PC-9 (cell line): ENCODE measurements at regions not wholly inside any gene's neighbourhood (a gene's known extent, or its start where the extent isn't known, plus 50 kb on each side); places are given as distances from the start of the nearest gene placed in this dataset.

Source experiments
- BruUV-seq: library from RNA; stranded (reverse); fragments of 400-500 nt; replicated peaks from 2 replicates; lab custom pipeline; 2021; lab: Mats Ljungman, UMichigan
- CTCF ChIA-PET: fragments of 300-600 bp; sonication (Branson Sonifier 250); formaldehyde crosslinking; loops from one replicate; lab custom pipeline; 2022; ENCODE audit warnings: antibody characterized with exemption; lab: Charles Lee
- POLR2A ChIA-PET: fragments of 300-600 bp; sonication (Branson Sonifier 250); formaldehyde crosslinking; loops from one replicate; lab custom pipeline; 2022; ENCODE audit warnings: antibody characterized with exemption; ENCODE audit not compliant: unreplicated experiment; lab: Charles Lee
- DNase-seq, 2 experiments: peaks; one replicate each; pipeline versions ENCODE4 v3.0.0 to v3.0.0-alpha.2; 2015 to 2022; ENCODE audit warnings: mixed read lengths in 1 of 2
- H2AFZ ChIP-seq: fragments of 200-600 bp; sonication (generic); 2 replicates; pipeline ENCODE4 v1.8.1; 2017; ENCODE audit warnings: antibody characterized with exemption
- H3F3A ChIP-seq: fragments of 200-600 bp; sonication (generic); 2 replicates; pipeline ENCODE4 v1.8.1; 2017; ENCODE audit warnings: antibody characterized with exemption, mild to moderate bottlenecking, low read depth; ENCODE audit not compliant: insufficient read depth
- H3K27ac ChIP-seq: fragments of 200-600 bp; sonication (generic); 2 replicates; pipeline ENCODE4 v1.6.1; 2016; ENCODE audit warnings: mixed run types
- H3K27me3 ChIP-seq: fragments of 200-600 bp; sonication (generic); 2 replicates; pipeline ENCODE4 v1.6.1; 2016; ENCODE audit warnings: low read depth, mixed run types; ENCODE audit not compliant: insufficient read depth
- H3K36me3 ChIP-seq: fragments of 200-600 bp; sonication (generic); 2 replicates; pipeline ENCODE4 v1.6.1; 2016; ENCODE audit warnings: low read depth, mixed run types
- H3K4me1 ChIP-seq: fragments of 200-600 bp; sonication (generic); replicated peaks from 2 replicates; pipeline ENCODE4 v1.6.1; 2016; ENCODE audit warnings: mixed run types; ENCODE audit not compliant: insufficient read depth
- H3K4me2 ChIP-seq: fragments of 200-600 bp; sonication (generic); 2 replicates; pipeline ENCODE4 v1.6.1; 2017; ENCODE audit warnings: mixed run types
- H3K4me3 ChIP-seq: fragments of 200-600 bp; sonication (generic); 2 replicates; pipeline ENCODE4 v1.6.1; 2016; ENCODE audit warnings: mixed run types
- H3K79me2 ChIP-seq: fragments of 200-600 bp; sonication (generic); 2 replicates; pipeline ENCODE4 v1.6.1; 2017; ENCODE audit warnings: low read depth, mixed run types
- H3K9me2 ChIP-seq: fragments of 200-600 bp; sonication (generic); 2 replicates; pipeline ENCODE4 v1.8.1; 2017; ENCODE audit warnings: mild to moderate bottlenecking; ENCODE audit not compliant: insufficient read depth
- H3K9me3 ChIP-seq: fragments of 200-600 bp; sonication (generic); 2 replicates; pipeline ENCODE4 v1.8.1; 2016; ENCODE audit warnings: low read depth; ENCODE audit not compliant: insufficient read depth
- H4K20me1 ChIP-seq: fragments of 200-600 bp; sonication (generic); 2 replicates; pipeline ENCODE4 v1.8.1; 2017; ENCODE audit not compliant: insufficient read depth
- CTCF ChIP-seq: fragments of 200-600 bp; sonication (generic); conservative IDR thresholded peaks from 2 replicates; pipeline ENCODE4 v1.6.1; 2017; ENCODE audit warnings: mixed run types, antibody characterized with exemption, mild to moderate bottlenecking, moderate library complexity
- EZH2 ChIP-seq: fragments of 200-600 bp; sonication (generic); IDR thresholded peaks from 2 replicates; pipeline ENCODE4 v1.8.0; 2017; ENCODE audit warnings: antibody characterized with exemption, low read depth
- intact Hi-C: fragments of 100-400 bp; cut with micrococcal nuclease; formaldehyde crosslinking; loops from one replicate; pipeline ENCODE4 v1.10.0; 2022; ENCODE audit not compliant: unreplicated experiment

- BruUV-seq = no TSS peak
- Histone ChIP-seq H4K20me1 (no peaks in the 10 kb centered on the region), H3K4me3 (no peak overlapping the region), H3K4me2 (no peak overlapping the region), H3K9me2 (no peaks in the 10 kb centered on the region), H3K27ac (no peak overlapping the region), H3K36me3 (no peaks in the 10 kb centered on the region), H2AFZ (no peak overlapping the region), H3K4me1 (no peaks in the 10 kb centered on the region), H3K27me3 (peaks cover 88% of the 10 kb centered on the region), H3F3A (no peaks in the 10 kb centered on the region), H3K9me3 (peaks cover 3% of the 10 kb centered on the region; the same call in 1 of the 2 replicates), H3K79me2 (no peaks in the 10 kb centered on the region)
- no peak for DNase-seq
- POLR2A ChIA-PET = no interaction called here
- intact Hi-C loops = no loop called here
- CTCF ChIA-PET = no interaction called here
- TF ChIP-seq EZH2 (no peak), CTCF (no peak)
Observed at GRCh38 chr15:93286446-93286845, 197.4 kb upstream of the RGMA start.

- H3K9me2 ChIP-seq = no peaks in the 10 kb centered on the region
- no peaks in the 10 kb centered on the region for H3K79me2 ChIP-seq
- H2AFZ ChIP-seq = no peak overlapping the region
- intact Hi-C loops = no loop called here
- H3K9me3 ChIP-seq = no peaks in the 10 kb centered on the region
- no peak overlapping the region for H3K4me3 ChIP-seq
- no peak for TF ChIP-seq CTCF
- TF ChIP-seq EZH2 = no peak
- H3K4me1 ChIP-seq = no peaks in the 10 kb centered on the region
- ChIA-PET POLR2A (no interaction called here), CTCF (no interaction called here)
- H4K20me1 ChIP-seq = no peaks in the 10 kb centered on the region
- no peak overlapping the region for H3K4me2 ChIP-seq
- H3K27me3 ChIP-seq = peaks cover 85% of the 10 kb centered on the region
- H3K27ac ChIP-seq = no peak overlapping the region
- no TSS peak for BruUV-seq
- no peak for DNase-seq
- no peaks in the 10 kb centered on the region for H3K36me3 ChIP-seq
- no peaks in the 10 kb centered on the region for H3F3A ChIP-seq
Observed at GRCh38 chr15:93283854-93284253, 194.8 kb upstream of the RGMA start.

- H3K9me2 ChIP-seq = no peaks in the 10 kb centered on the region
- no peaks in the 10 kb centered on the region for H3K36me3 ChIP-seq
- DNase-seq = no peak
- no peak overlapping the region for H2AFZ ChIP-seq
- no peaks in the 10 kb centered on the region for H4K20me1 ChIP-seq
- no peaks in the 10 kb centered on the region for H3K9me3 ChIP-seq
- no peak overlapping the region for H3K27ac ChIP-seq
- H3K79me2 ChIP-seq = no peaks in the 10 kb centered on the region
- no peaks in the 10 kb centered on the region for H3K4me1 ChIP-seq
- no peak for TF ChIP-seq CTCF
- no peaks in the 10 kb centered on the region for H3F3A ChIP-seq
- ChIA-PET CTCF (no interaction called here), POLR2A (no interaction called here)
- intact Hi-C loops = no loop called here
- peaks cover 84% of the 10 kb centered on the region for H3K27me3 ChIP-seq
- BruUV-seq = no TSS peak
- H3K4me2 ChIP-seq = no peak overlapping the region
- H3K4me3 ChIP-seq = no peak overlapping the region
Observed at GRCh38 chr15:93282808-93283207, 193.8 kb upstream of the RGMA start.
